ENCODE measurements at regions not wholly inside any gene's neighbourhood (a gene's known extent, or its start where the extent isn't known, plus 50 kb on each side); places are given as distances from the start of the nearest gene placed in this dataset.
"Not testable (repeated sequence)": the region's sequence is repeated elsewhere in the genome, so short reads cannot be mapped to it uniquely, and the experiment has no call there.

- H3K4me1 ChIP-seq (ENCODE audit: insufficient read depth, insufficient read length), result no peaks in the 10 kb centered on the region
- TF ChIP-seq YY1 (IDR thresholded peaks at IDR 0.05; ENCODE audit: insufficient read depth, insufficient read length) (no peak), ZNF274 (IDR thresholded peaks at IDR 0.05; ENCODE audit: low read depth, low read length) (no peak), SUZ12 (IDR thresholded peaks at IDR 0.05; ENCODE audit: extremely low read depth, insufficient read depth, insufficient read length) (no peak)
- H3K27me3 ChIP-seq (ENCODE audit: insufficient read depth, insufficient read length), result no peaks in the 10 kb centered on the region
- DNase-seq (ENCODE audit: low read depth, low spot score), result no peak
- no peak overlapping the region for H3K9ac ChIP-seq (ENCODE audit: insufficient read length, low read depth)
- H3K9me3 ChIP-seq (ENCODE audit: insufficient read depth, low read length), result no peaks in the 10 kb centered on the region
- H3K36me3 ChIP-seq (ENCODE audit: insufficient read depth, insufficient read length, low read length), result no peaks in the 10 kb centered on the region
- no peak overlapping the region for H3K4me3 ChIP-seq (ENCODE audit: insufficient read length, low read depth)
Observed at GRCh38 chr4:67393007-67393406, 152.3 kb downstream of the CENPC start.

- not testable (repeated sequence) for H3K27me3 ChIP-seq (ENCODE audit: insufficient read depth, insufficient read length); DNase-seq (ENCODE audit: low read depth, low spot score); H3K9ac ChIP-seq (ENCODE audit: insufficient read length, low read depth); H3K4me3 ChIP-seq (ENCODE audit: insufficient read length, low read depth); H3K4me1 ChIP-seq (ENCODE audit: insufficient read depth, insufficient read length); H3K36me3 ChIP-seq (ENCODE audit: insufficient read depth, insufficient read length, low read length)
- H3K9me3 ChIP-seq (ENCODE audit: insufficient read depth, low read length), result peaks cover 14% of the 10 kb centered on the region; the same call in 1 of the 2 replicates
Observed at GRCh38 chr4:67381406-67381804, 163.9 kb downstream of the CENPC start.

- H3K4me3 ChIP-seq (ENCODE audit: insufficient read length, low read depth); H3K9ac ChIP-seq (ENCODE audit: insufficient read length, low read depth); H3K4me1 ChIP-seq (ENCODE audit: insufficient read depth, insufficient read length); DNase-seq (ENCODE audit: low read depth, low spot score); H3K36me3 ChIP-seq (ENCODE audit: insufficient read depth, insufficient read length, low read length); H3K27me3 ChIP-seq (ENCODE audit: insufficient read depth, insufficient read length): not testable (repeated sequence)
- H3K9me3 ChIP-seq (ENCODE audit: insufficient read depth, low read length), result peaks cover 14% of the 10 kb centered on the region; the same call in 1 of the 2 replicates
Observed at GRCh38 chr4:67380702-67381405, 164.4 kb downstream of the CENPC start.

GRCh38 chr4:67380154-67380553 is 165.1 kb downstream of the CENPC start:
- Histone ChIP-seq H3K4me3 (ENCODE audit: insufficient read length, low read depth) (no peak overlapping the region), H3K4me1 (ENCODE audit: insufficient read depth, insufficient read length) (no peaks in the 10 kb centered on the region), H3K9me3 (ENCODE audit: insufficient read depth, low read length) (peaks cover 14% of the 10 kb centered on the region; the same call in 1 of the 2 replicates), H3K9ac (ENCODE audit: insufficient read length, low read depth) (no peak overlapping the region), H3K36me3 (ENCODE audit: insufficient read depth, insufficient read length, low read length) (no peaks in the 10 kb centered on the region), H3K27me3 (ENCODE audit: insufficient read depth, insufficient read length) (no peaks in the 10 kb centered on the region)
- DNase-seq (ENCODE audit: low read depth, low spot score), result no peak
- TF ChIP-seq ZNF274 (IDR thresholded peaks at IDR 0.05; ENCODE audit: low read depth, low read length) (no peak), YY1 (IDR thresholded peaks at IDR 0.05; ENCODE audit: insufficient read depth, insufficient read length) (no peak)

GRCh38 chr4:67375291-67375690 is 170.0 kb downstream of the CENPC start:
- no peak for DNase-seq (ENCODE audit: low read depth, low spot score)
- no peaks in the 10 kb centered on the region; the same call in 1 of the 2 replicates for H3K9me3 ChIP-seq (ENCODE audit: insufficient read depth, low read length)

GRCh38 chr4:67371615-67372014 is 173.7 kb downstream of the CENPC start:
- no peaks in the 10 kb centered on the region for H3K9me3 ChIP-seq (ENCODE audit: insufficient read depth, low read length)
- DNase-seq (ENCODE audit: low read depth, low spot score), result peak; percentile 28
- no peak overlapping the region for H3K9ac ChIP-seq (ENCODE audit: insufficient read length, low read depth)
- no peaks in the 10 kb centered on the region for H3K4me1 ChIP-seq (ENCODE audit: insufficient read depth, insufficient read length)
- H3K4me3 ChIP-seq (ENCODE audit: insufficient read length, low read depth), result no peak overlapping the region
- H3K27me3 ChIP-seq (ENCODE audit: insufficient read depth, insufficient read length), result no peaks in the 10 kb centered on the region
- no peak for TF ChIP-seq ZNF274 (IDR thresholded peaks at IDR 0.05; ENCODE audit: low read depth, low read length)
- no peak for TF ChIP-seq YY1 (IDR thresholded peaks at IDR 0.05; ENCODE audit: insufficient read depth, insufficient read length)
- TF ChIP-seq SUZ12 (IDR thresholded peaks at IDR 0.05; ENCODE audit: extremely low read depth, insufficient read depth, insufficient read length), result no peak
- no peaks in the 10 kb centered on the region for H3K36me3 ChIP-seq (ENCODE audit: insufficient read depth, insufficient read length, low read length)

More at GRCh38 chr4:67375291-67375690, 170.0 kb downstream of the CENPC start:
- Histone ChIP-seq H3K4me3 (ENCODE audit: insufficient read length, low read depth) (no peak overlapping the region), H3K27me3 (ENCODE audit: insufficient read depth, insufficient read length) (no peaks in the 10 kb centered on the region), H3K4me1 (ENCODE audit: insufficient read depth, insufficient read length) (no peaks in the 10 kb centered on the region), H3K36me3 (ENCODE audit: insufficient read depth, insufficient read length, low read length) (no peaks in the 10 kb centered on the region), H3K9ac (ENCODE audit: insufficient read length, low read depth) (no peak overlapping the region)
- TF ChIP-seq SUZ12 (IDR thresholded peaks at IDR 0.05; ENCODE audit: extremely low read depth, insufficient read depth, insufficient read length), result no peak
- no peak for TF ChIP-seq YY1 (IDR thresholded peaks at IDR 0.05; ENCODE audit: insufficient read depth, insufficient read length)
- TF ChIP-seq ZNF274 (IDR thresholded peaks at IDR 0.05; ENCODE audit: low read depth, low read length), result no peak

GRCh38 chr4:67366311-67366861 is 178.9 kb downstream of the CENPC start:
- Histone ChIP-seq H3K4me3 (ENCODE audit: insufficient read length, low read depth) (no peak overlapping the region), H3K36me3 (ENCODE audit: insufficient read depth, insufficient read length, low read length) (no peaks in the 10 kb centered on the region), H3K4me1 (ENCODE audit: insufficient read depth, insufficient read length) (no peaks in the 10 kb centered on the region), H3K9me3 (ENCODE audit: insufficient read depth, low read length) (no peaks in the 10 kb centered on the region), H3K9ac (ENCODE audit: insufficient read length, low read depth) (no peak overlapping the region), H3K27me3 (ENCODE audit: insufficient read depth, insufficient read length) (no peaks in the 10 kb centered on the region)
- TF ChIP-seq YY1 (IDR thresholded peaks at IDR 0.05; ENCODE audit: insufficient read depth, insufficient read length) (no peak), ZNF274 (IDR thresholded peaks at IDR 0.05; ENCODE audit: low read depth, low read length) (no peak), SUZ12 (IDR thresholded peaks at IDR 0.05; ENCODE audit: extremely low read depth, insufficient read depth, insufficient read length) (no peak)
- DNase-seq (ENCODE audit: low read depth, low spot score), result no peak

Measured in NT2/D1 (cell line).